A549 (cell line): ENCODE measurements at regions not wholly inside any gene's neighbourhood (a gene's known extent, or its start where the extent isn't known, plus 50 kb on each side); places are given as distances from the start of the nearest gene placed in this dataset.

Experiments
- ATAC-seq, 2 experiments: fragments of 200-7000 bp in 1 of 2; fragments of >200 bp in 1 of 2; cut with Nextera tagmentation in 1 of 2; cut with Tn5 transposase in 1 of 2; 3 replicates each; pipeline versions ENCODE4 v1.8.0 to v1.9.1; 2018 to 2020; ENCODE audit warnings: mild to moderate bottlenecking in 1 of 2, moderate library complexity in 1 of 2
- CTCF ChIA-PET: fragments of 300-600 bp; sonication (Branson Sonifier 250); formaldehyde crosslinking; extraction: SDS; loops from one replicate; lab custom pipeline; 2021; ENCODE audit warnings: antibody characterized with exemption, inconsistent platforms; lab: Yijun Ruan, JAX
- POLR2A ChIA-PET: fragments of 350-600 bp; formaldehyde crosslinking; extraction: SDS; loops from one replicate; lab custom pipeline; 2021; ENCODE audit warnings: antibody characterized with exemption, inconsistent platforms; lab: Yijun Ruan, JAX
- DNase-seq, 2 experiments: peaks; one replicate each; pipeline versions ENCODE4 v3.0.0 to v3.0.0-alpha.2; 2011 to 2016; ENCODE audit warnings: low read depth in 1 of 2, low spot score in 1 of 2
- FAIRE-seq: peaks from 2 replicates; lab custom pipeline; 2011; peaks lifted over from hg19 to GRCh38; lab: Jason Lieb, UNC
- H3K27ac ChIP-seq, 2 experiments: fragments of >200 bp; sonication (Bioruptor Twin); formaldehyde crosslinking; 3 replicates each; pipeline ENCODE4 v1.5.1; 2016 to 2017
- H3K4me1 ChIP-seq: fragments of >200 bp; sonication (Bioruptor Twin); formaldehyde crosslinking; 3 replicates; pipeline ENCODE4 v1.6.1; 2016
- H3K4me2 ChIP-seq: fragments of >200 bp; sonication (Bioruptor Twin); formaldehyde crosslinking; 3 replicates; pipeline ENCODE4 v1.6.1; 2016
- H3K4me3 ChIP-seq: fragments of >200 bp; sonication (Bioruptor Twin); formaldehyde crosslinking; 3 replicates; pipeline ENCODE4 v1.5.1; 2016
- H3K9me3 ChIP-seq: fragments of >200 bp; sonication (Bioruptor Twin); formaldehyde crosslinking; 3 replicates; pipeline ENCODE4 v1.6.1; 2016
- BHLHE40 ChIP-seq: IDR thresholded peaks from 2 replicates; pipeline ENCODE4 v1.6.1; 2012; ENCODE audit warnings: low read depth, low read length, inconsistent platforms
- CEBPB ChIP-seq, 2 experiments: fragments of >200 bp in 1 of 2; sonication (Bioruptor Twin) in 1 of 2; formaldehyde crosslinking in 1 of 2; IDR thresholded peaks; 2 replicates each; pipeline ENCODE4 v1.6.1; 2012 to 2016
- CHD2 ChIP-seq: fragments of 150-350 bp; IDR thresholded peaks from 2 replicates; pipeline ENCODE4 v1.6.1; 2014; ENCODE audit warnings: low read length; ENCODE audit not compliant: partially characterized antibody
- ESRRA ChIP-seq: fragments of 150-350 bp; IDR thresholded peaks from 2 replicates; pipeline ENCODE4 v1.6.1; 2014; ENCODE audit warnings: mild to moderate bottlenecking, low read length, borderline replicate concordance
- FOSB ChIP-seq: fragments of 250-450 bp; sonication (Bioruptor Pico); IDR thresholded peaks from 2 replicates; pipeline ENCODE4 v1.5.0; 2020; ENCODE audit warnings: mild to moderate bottlenecking, moderate library complexity
- FOXS1 ChIP-seq: fragments of 250-450 bp; sonication (Bioruptor Pico); IDR thresholded peaks from 2 replicates; pipeline ENCODE4 v1.5.0; 2020; ENCODE audit warnings: mild to moderate bottlenecking, moderate library complexity
- GATA3 ChIP-seq: IDR thresholded peaks from 2 replicates; pipeline ENCODE4 v1.6.1; 2012; ENCODE audit warnings: borderline replicate concordance
- HDAC2 ChIP-seq: fragments of 200-600 bp; sonication (generic); IDR thresholded peaks from 2 replicates; pipeline ENCODE4 v1.6.1; 2016
- HEYL ChIP-seq: fragments of 250-450 bp; sonication (Bioruptor Pico); IDR thresholded peaks from 2 replicates; pipeline ENCODE4 v1.8.0; 2021; ENCODE audit warnings: mild to moderate bottlenecking, moderate library complexity
- HOXA7 ChIP-seq: fragments of 250-450 bp; sonication (Bioruptor Pico); IDR thresholded peaks from 2 replicates; pipeline ENCODE4 v1.5.0; 2020; ENCODE audit warnings: mild to moderate bottlenecking, moderate library complexity
- HOXB13 ChIP-seq: fragments of 250-450 bp; sonication (Bioruptor Pico); IDR thresholded peaks from 2 replicates; pipeline ENCODE4 v1.5.0; 2020; ENCODE audit warnings: low read depth, mild to moderate bottlenecking, moderate library complexity
- HOXB5 ChIP-seq: fragments of 250-450 bp; sonication (Bioruptor Pico); IDR thresholded peaks from 2 replicates; pipeline ENCODE4 v1.5.0; 2020; ENCODE audit warnings: mild to moderate bottlenecking, moderate library complexity
- KDM5A ChIP-seq: fragments of 200-600 bp; sonication (generic); IDR thresholded peaks from 2 replicates; pipeline ENCODE4 v1.6.1; 2016; ENCODE audit warnings: antibody characterized with exemption, mild to moderate bottlenecking
- MAFK ChIP-seq: fragments of 450-650 bp; IDR thresholded peaks from 2 replicates; pipeline ENCODE4 v1.6.1; 2014; ENCODE audit not compliant: partially characterized antibody
- MYC ChIP-seq: IDR thresholded peaks from 2 replicates; pipeline ENCODE4 v1.6.1; 2012; ENCODE audit warnings: mild to moderate bottlenecking, inconsistent platforms, low read length, improper control_type of control experiment, borderline replicate concordance
- NFE2L2 ChIP-seq: fragments of 150-350 bp; conservative IDR thresholded peaks from 2 replicates; pipeline ENCODE4 v1.6.1; 2014; ENCODE audit warnings: low read length
- NPAS2 ChIP-seq: fragments of 250-450 bp; sonication (Bioruptor Pico); IDR thresholded peaks from 2 replicates; pipeline ENCODE4 v1.8.0; 2022; ENCODE audit warnings: mild to moderate bottlenecking, moderate library complexity, borderline replicate concordance
- POLR2AphosphoS2 ChIP-seq: conservative IDR thresholded peaks from 2 replicates; pipeline ENCODE4 v1.6.1; 2012; ENCODE audit warnings: low read length, improper control_type of control experiment, inconsistent platforms
- RARB ChIP-seq: fragments of 250-450 bp; sonication (Bioruptor Pico); IDR thresholded peaks from 2 replicates; pipeline ENCODE4 v1.8.0; 2021; ENCODE audit warnings: mild to moderate bottlenecking, moderate library complexity
- RNF2 ChIP-seq: fragments of 200-600 bp; sonication (generic); IDR thresholded peaks from 2 replicates; pipeline ENCODE4 v1.6.1; 2016; ENCODE audit warnings: low read depth, mild to moderate bottlenecking, antibody characterized with exemption, moderate library complexity, borderline replicate concordance
- TFCP2L1 ChIP-seq: fragments of 250-450 bp; sonication (Bioruptor Pico); IDR thresholded peaks from 2 replicates; pipeline ENCODE4 v1.5.0; 2021; ENCODE audit warnings: mild to moderate bottlenecking
- ZC3H11A ChIP-seq: fragments of 450-650 bp; IDR thresholded peaks from 2 replicates; pipeline ENCODE4 v1.6.1; 2014; ENCODE audit warnings: antibody characterized with exemption, mild to moderate bottlenecking
- ZNF302 ChIP-seq: fragments of 250-450 bp; sonication (Bioruptor Pico); IDR thresholded peaks from 2 replicates; pipeline ENCODE4 v1.9.0; 2021; ENCODE audit warnings: inconsistent platforms, mild to moderate bottlenecking, moderate library complexity
- ZSCAN20 ChIP-seq: fragments of 250-450 bp; sonication (Bioruptor Pico); IDR thresholded peaks from 2 replicates; pipeline ENCODE4 v1.8.0; 2022; ENCODE audit warnings: mild to moderate bottlenecking, moderate library complexity
- WGBS: methylation state at CpG from one replicate; pipeline ENCODE4 v1.1.6; 2017; ENCODE audit errors: missing lambda C conversion rate; 5-methylcytosine and 5-hydroxymethylcytosine counted together
- TF ChIP-seq, protein P1 (sequence below): IDR thresholded peaks from 2 replicates; pipeline ENCODE4 v1.6.1; 2012
- TF ChIP-seq, protein P2 (sequence below): fragments of 250-450 bp; sonication (Bioruptor Pico); IDR thresholded peaks from 2 replicates; pipeline ENCODE4 v1.5.0; 2021; ENCODE audit warnings: mild to moderate bottlenecking, moderate library complexity, borderline replicate concordance
- TF ChIP-seq, protein P3 (sequence below): fragments of 200-600 bp; sonication (generic); IDR thresholded peaks from 2 replicates; pipeline ENCODE4 v1.6.1; 2016; ENCODE audit warnings: antibody characterized with exemption, mild to moderate bottlenecking, moderate library complexity
- TF ChIP-seq, protein P4 (sequence below): fragments of 150-350 bp; IDR thresholded peaks from 2 replicates; pipeline ENCODE4 v1.6.1; 2014; ENCODE audit warnings: low read depth, mild to moderate bottlenecking, low read length
- TF ChIP-seq, protein P5 (sequence below): fragments of >200 bp; sonication (Bioruptor Twin); formaldehyde crosslinking; IDR thresholded peaks from 3 replicates; pipeline ENCODE4 v1.6.1; 2016

DNA sequence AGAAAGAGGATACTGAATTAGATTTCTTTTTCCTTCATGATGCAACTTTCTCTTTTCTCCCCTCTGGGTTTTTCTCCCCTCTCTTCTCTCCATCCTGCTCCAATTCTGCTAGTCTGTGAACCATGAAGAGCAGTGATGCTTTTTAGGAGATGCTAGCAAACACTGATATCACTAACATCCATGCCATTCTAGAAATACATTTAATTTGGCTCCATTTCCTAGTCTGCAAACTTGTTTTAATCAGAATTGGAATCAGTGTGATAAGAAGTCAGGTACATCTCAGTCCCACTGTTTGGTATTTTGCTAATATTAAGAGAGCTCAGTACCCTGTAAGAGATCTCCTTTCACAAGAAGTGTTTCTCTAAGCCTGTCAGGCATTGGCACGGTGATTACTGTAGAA lies 437.1 kb downstream of the RWDD3 start:
- CTCF ChIA-PET: no interaction called here
- WGBS: 11% methylated on average over 1 of the region's 1 CpG
- H3K27ac ChIP-seq: no peak overlapping the region
- TF ChIP-seq TFCP2L1 (CRISPR knock-in tag) (no peak), POLR2AphosphoS2 (no peak), ZNF302 (no peak), ESRRA (no peak), ZC3H11A (no peak), NPAS2 (no peak), HOXB5 (CRISPR knock-in tag) (no peak), HEYL (CRISPR knock-in tag) (no peak), MYC (no peak), BHLHE40 (no peak), NFE2L2 (no peak), RARB (no peak), FOSB (CRISPR knock-in tag) (no peak), HOXB13 (CRISPR knock-in tag) (no peak), GATA3 (no peak), CEBPB (IDR thresholded peaks at IDR 0.05) (no peak), MAFK (no peak)
- TF ChIP-seq, protein P1, sequence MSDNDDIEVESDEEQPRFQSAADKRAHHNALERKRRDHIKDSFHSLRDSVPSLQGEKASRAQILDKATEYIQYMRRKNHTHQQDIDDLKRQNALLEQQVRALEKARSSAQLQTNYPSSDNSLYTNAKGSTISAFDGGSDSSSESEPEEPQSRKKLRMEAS: no peak
- TF ChIP-seq, protein P2, sequence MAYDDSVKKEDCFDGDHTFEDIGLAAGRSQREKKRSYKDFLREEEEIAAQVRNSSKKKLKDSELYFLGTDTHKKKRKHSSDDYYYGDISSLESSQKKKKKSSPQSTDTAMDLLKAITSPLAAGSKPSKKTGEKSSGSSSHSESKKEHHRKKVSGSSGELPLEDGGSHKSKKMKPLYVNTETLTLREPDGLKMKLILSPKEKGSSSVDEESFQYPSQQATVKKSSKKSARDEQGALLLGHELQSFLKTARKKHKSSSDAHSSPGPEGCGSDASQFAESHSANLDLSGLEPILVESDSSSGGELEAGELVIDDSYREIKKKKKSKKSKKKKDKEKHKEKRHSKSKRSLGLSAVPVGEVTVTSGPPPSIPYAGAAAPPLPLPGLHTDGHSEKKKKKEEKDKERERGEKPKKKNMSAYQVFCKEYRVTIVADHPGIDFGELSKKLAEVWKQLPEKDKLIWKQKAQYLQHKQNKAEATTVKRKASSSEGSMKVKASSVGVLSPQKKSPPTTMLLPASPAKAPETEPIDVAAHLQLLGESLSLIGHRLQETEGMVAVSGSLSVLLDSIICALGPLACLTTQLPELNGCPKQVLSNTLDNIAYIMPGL (CRISPR knock-in tag): no peak
- no peaks in the 10 kb centered on the region for H3K9me3 ChIP-seq
- POLR2A ChIA-PET: no interaction called here
- no peak overlapping the region for H3K4me2 ChIP-seq
- FAIRE-seq (no peak), DNase-seq (no peak), ATAC-seq (no peak)
- no peak overlapping the region for H3K4me3 ChIP-seq
- no peaks in the 10 kb centered on the region for H3K4me1 ChIP-seq

DNA sequence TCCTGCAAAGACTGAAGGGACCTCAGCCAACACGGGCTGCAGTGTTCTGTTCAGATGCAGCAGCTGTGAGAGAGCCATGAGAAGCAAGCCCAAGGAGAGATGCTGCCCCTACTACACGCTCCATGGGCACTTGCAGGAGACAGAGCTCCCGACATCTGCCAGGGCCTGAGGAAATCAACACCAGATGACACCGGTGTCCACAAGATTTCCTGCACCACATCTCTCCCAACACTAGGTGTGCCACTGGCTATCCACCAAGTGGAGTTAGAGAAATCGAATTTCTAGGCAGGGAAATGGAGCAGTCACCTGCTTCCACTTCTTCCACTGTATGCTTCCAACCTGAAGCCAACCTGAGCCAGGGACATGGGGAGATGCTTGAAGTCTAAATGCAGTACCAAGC lies 445.3 kb downstream of the RWDD3 start:
- Histone ChIP-seq H3K4me2 (no peak overlapping the region), H3K9me3 (no peaks in the 10 kb centered on the region), H3K27ac (no peak overlapping the region), H3K4me3 (no peak overlapping the region), H3K4me1 (no peaks in the 10 kb centered on the region)
- TF ChIP-seq ZSCAN20 (CRISPR knock-in tag) (no peak), HEYL (CRISPR knock-in tag) (no peak)
- ChIA-PET CTCF (no interaction called here), POLR2A (no interaction called here)
- ATAC-seq (no peak), DNase-seq (no peak), FAIRE-seq (no peak)
- WGBS: 6% methylated on average over 4 of the region's 5 CpGs

DNA sequence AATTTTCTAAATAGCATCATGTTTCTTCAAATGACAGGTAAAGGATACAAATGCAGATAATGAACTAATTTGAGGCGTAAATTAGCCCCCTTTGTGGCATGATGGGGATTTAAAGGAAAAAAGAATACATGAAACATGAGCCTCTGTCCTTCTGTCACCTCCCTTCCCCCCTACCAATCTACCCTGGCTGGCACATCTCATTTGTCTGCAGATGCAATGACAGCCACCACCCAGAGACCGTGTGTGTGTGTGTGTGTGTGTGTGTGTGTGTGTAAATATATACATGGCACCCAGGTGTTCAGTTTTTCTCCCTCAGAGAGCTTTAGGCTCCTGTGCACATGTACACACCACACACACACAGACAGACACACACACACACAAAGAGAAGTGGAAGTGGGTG lies 451.1 kb downstream of the RWDD3 start:
- CTCF ChIA-PET: no interaction called here
- Histone ChIP-seq H3K27ac (no peak overlapping the region), H3K9me3 (no peaks in the 10 kb centered on the region), H3K4me1 (no peaks in the 10 kb centered on the region), H3K4me3 (no peak overlapping the region), H3K4me2 (no peak overlapping the region)
- FAIRE-seq: no peak
- POLR2A ChIA-PET: no interaction called here
- DNase-seq: no peak
- 11% methylated on average over 1 of the region's 2 CpGs for WGBS
- ATAC-seq: no peak
- TF ChIP-seq GATA3: no peak
- no peak for TF ChIP-seq ESRRA
- TF ChIP-seq, protein P3, sequence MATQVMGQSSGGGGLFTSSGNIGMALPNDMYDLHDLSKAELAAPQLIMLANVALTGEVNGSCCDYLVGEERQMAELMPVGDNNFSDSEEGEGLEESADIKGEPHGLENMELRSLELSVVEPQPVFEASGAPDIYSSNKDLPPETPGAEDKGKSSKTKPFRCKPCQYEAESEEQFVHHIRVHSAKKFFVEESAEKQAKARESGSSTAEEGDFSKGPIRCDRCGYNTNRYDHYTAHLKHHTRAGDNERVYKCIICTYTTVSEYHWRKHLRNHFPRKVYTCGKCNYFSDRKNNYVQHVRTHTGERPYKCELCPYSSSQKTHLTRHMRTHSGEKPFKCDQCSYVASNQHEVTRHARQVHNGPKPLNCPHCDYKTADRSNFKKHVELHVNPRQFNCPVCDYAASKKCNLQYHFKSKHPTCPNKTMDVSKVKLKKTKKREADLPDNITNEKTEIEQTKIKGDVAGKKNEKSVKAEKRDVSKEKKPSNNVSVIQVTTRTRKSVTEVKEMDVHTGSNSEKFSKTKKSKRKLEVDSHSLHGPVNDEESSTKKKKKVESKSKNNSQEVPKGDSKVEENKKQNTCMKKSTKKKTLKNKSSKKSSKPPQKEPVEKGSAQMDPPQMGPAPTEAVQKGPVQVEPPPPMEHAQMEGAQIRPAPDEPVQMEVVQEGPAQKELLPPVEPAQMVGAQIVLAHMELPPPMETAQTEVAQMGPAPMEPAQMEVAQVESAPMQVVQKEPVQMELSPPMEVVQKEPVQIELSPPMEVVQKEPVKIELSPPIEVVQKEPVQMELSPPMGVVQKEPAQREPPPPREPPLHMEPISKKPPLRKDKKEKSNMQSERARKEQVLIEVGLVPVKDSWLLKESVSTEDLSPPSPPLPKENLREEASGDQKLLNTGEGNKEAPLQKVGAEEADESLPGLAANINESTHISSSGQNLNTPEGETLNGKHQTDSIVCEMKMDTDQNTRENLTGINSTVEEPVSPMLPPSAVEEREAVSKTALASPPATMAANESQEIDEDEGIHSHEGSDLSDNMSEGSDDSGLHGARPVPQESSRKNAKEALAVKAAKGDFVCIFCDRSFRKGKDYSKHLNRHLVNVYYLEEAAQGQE: no peak
- TF ChIP-seq RNF2: no peak
- TF ChIP-seq KDM5A: no peak
- TF ChIP-seq, protein P4, sequence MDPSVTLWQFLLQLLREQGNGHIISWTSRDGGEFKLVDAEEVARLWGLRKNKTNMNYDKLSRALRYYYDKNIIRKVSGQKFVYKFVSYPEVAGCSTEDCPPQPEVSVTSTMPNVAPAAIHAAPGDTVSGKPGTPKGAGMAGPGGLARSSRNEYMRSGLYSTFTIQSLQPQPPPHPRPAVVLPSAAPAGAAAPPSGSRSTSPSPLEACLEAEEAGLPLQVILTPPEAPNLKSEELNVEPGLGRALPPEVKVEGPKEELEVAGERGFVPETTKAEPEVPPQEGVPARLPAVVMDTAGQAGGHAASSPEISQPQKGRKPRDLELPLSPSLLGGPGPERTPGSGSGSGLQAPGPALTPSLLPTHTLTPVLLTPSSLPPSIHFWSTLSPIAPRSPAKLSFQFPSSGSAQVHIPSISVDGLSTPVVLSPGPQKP: no peak
- no peak for TF ChIP-seq HOXA7 (CRISPR knock-in tag)
- no peak for TF ChIP-seq FOXS1 (CRISPR knock-in tag)
- no peak for TF ChIP-seq TFCP2L1 (CRISPR knock-in tag)
- TF ChIP-seq, protein P5, sequence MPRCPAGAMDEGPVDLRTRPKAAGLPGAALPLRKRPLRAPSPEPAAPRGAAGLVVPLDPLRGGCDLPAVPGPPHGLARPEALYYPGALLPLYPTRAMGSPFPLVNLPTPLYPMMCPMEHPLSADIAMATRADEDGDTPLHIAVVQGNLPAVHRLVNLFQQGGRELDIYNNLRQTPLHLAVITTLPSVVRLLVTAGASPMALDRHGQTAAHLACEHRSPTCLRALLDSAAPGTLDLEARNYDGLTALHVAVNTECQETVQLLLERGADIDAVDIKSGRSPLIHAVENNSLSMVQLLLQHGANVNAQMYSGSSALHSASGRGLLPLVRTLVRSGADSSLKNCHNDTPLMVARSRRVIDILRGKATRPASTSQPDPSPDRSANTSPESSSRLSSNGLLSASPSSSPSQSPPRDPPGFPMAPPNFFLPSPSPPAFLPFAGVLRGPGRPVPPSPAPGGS: no peak
- no peak for TF ChIP-seq ZNF302
- TF ChIP-seq HDAC2: no peak
- no peak for TF ChIP-seq BHLHE40
- TF ChIP-seq ZC3H11A: no peak
- no peak for TF ChIP-seq CHD2
- TF ChIP-seq FOSB (CRISPR knock-in tag): no peak
